Stimulated activated naive CD4-positive, alpha-beta T cell treated with Interleukin-2 at 50 U/mL for 16 hours (primary cell): ENCODE measurements at regions not wholly inside any gene's neighbourhood (a gene's known extent, or its start where the extent isn't known, plus 50 kb on each side); places are given as distances from the start of the nearest gene placed in this dataset.
A peak's percentile ranks its signal among the peaks of the same experiment; 100 is the strongest.
"Not testable (repeated sequence)": the region's sequence is repeated elsewhere in the genome, so short reads cannot be mapped to it uniquely, and the experiment has no call there.

Source experiments
- DNase-seq: peaks from one replicate; lab custom pipeline; 2025; lab: John Stamatoyannopoulos, UW

- no peak for DNase-seq
Observed at GRCh38 chr3:18730491-18730890, 305.4 kb upstream of the SATB1 start.

- DNase-seq = no peak
Observed at GRCh38 chr3:18729671-18730070, 304.5 kb upstream of the SATB1 start.

- DNase-seq = peak; percentile 16
Observed at GRCh38 chr3:18725668-18726407, 300.7 kb upstream of the SATB1 start.

GRCh38 chr3:18724456-18724855 is 299.3 kb upstream of the SATB1 start:
- DNase-seq = no peak

- no peak for DNase-seq
Observed at GRCh38 chr3:18723206-18723810, 298.2 kb upstream of the SATB1 start.

- no peak for DNase-seq
Observed at GRCh38 chr3:18720543-18720942, 295.4 kb upstream of the SATB1 start.

- DNase-seq = no peak
Observed at GRCh38 chr3:18717598-18717997, 292.5 kb upstream of the SATB1 start.

GRCh38 chr3:18716821-18717220 is 291.7 kb upstream of the SATB1 start:
- no peak for DNase-seq

GRCh38 chr3:18716101-18716500 is 291.0 kb upstream of the SATB1 start:
- no peak for DNase-seq

- no peak for DNase-seq
Observed at GRCh38 chr3:18715208-18715607, 290.1 kb upstream of the SATB1 start.

GRCh38 chr3:18713577-18713951 is 288.4 kb upstream of the SATB1 start:
- DNase-seq = no peak

GRCh38 chr3:18712713-18713576 is 287.8 kb upstream of the SATB1 start:
- peak; percentile 21 for DNase-seq

- DNase-seq = no peak
Observed at GRCh38 chr3:18704326-18704725, 279.2 kb upstream of the SATB1 start.

- no peak for DNase-seq
Observed at GRCh38 chr3:18703798-18704197, 278.7 kb upstream of the SATB1 start.

GRCh38 chr3:18693588-18694329 is 268.6 kb upstream of the SATB1 start:
- not testable (repeated sequence) for DNase-seq

- no peak for DNase-seq
Observed at GRCh38 chr3:18687286-18687685, 262.1 kb upstream of the SATB1 start.

- DNase-seq = no peak
Observed at GRCh38 chr3:18683900-18684299, 258.8 kb upstream of the SATB1 start.

- DNase-seq = no peak
Observed at GRCh38 chr3:18681818-18682345, 256.7 kb upstream of the SATB1 start.

GRCh38 chr3:18680758-18681157 is 255.6 kb upstream of the SATB1 start:
- DNase-seq = no peak

- peak; percentile 18 for DNase-seq
Observed at GRCh38 chr3:18679238-18679637, 254.1 kb upstream of the SATB1 start.

GRCh38 chr3:18675197-18675596 is 250.1 kb upstream of the SATB1 start:
- DNase-seq = no peak

- no peak for DNase-seq
Observed at GRCh38 chr3:18672561-18672960, 247.4 kb upstream of the SATB1 start.
